GM18907 (cell line): ENCODE measurements at regions not wholly inside any gene's neighbourhood (a gene's known extent, or its start where the extent isn't known, plus 50 kb on each side); places are given as distances from the start of the nearest gene placed in this dataset.

Source experiments
- ATAC-seq: cut with Tn5 transposase; IDR thresholded peaks from one replicate; pipeline ENCODE4 v1.9.1; 2021; ENCODE audit warnings: mild to moderate bottlenecking, moderate library complexity; ENCODE audit not compliant: unreplicated experiment

DNA sequence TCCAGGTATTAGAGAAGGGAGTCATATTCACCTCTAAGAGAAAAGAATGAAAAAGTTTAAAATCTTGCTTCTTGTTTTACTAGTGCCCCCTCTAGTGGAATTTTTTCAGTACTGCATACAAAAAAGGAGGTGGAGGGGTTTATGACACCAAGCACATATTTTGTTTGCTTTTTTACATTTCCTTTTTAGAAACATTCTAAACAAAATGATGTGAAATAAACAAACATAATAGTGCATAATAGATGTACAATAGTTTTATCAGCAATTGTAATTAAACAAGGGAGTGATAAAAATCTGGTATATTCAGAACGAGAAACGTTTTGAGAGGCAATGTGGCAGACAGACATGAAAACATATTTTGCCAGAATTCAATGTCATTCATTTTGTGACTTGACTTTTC lies 111.0 kb upstream of the TFAP2D start:
- ATAC-seq: no peak

DNA sequence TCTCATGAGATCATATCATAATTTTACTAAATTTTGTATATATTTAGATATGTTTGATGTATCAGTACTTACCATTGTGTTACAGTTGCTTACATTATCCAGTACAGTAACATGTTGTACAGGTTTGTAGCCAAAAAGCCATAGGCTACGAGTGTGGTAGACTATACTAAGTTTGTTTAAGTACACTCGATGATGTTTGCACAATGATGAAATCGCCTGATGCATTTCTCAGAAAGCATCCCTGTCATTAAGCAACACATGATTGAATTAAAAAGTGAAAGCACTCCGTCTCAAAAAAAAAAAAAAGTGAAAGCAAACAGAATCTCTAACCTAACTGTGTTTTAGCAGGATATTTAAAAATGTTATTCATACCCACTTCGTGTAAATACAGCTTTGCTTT lies 104.9 kb upstream of the TFAP2D start:
- no peak for ATAC-seq

DNA sequence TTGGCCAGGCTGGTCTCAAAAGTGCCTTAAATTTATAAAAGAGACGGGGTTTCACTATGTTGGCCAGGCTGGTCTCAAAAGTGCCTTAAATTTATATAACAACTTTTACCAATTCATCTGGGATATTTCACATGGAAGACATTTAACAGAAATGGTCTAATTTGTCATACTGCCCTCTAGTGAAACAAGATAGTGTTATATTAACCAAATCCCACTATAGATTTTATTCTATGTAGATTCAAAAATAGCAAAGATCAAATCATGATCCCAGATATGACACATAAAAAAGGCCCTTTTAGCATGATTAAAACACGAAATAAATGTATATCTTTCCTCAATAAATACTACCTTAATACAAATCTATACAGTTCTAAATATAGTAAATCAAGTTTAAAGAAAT lies 102.8 kb upstream of the TFAP2D start:
- ATAC-seq: no peak

DNA sequence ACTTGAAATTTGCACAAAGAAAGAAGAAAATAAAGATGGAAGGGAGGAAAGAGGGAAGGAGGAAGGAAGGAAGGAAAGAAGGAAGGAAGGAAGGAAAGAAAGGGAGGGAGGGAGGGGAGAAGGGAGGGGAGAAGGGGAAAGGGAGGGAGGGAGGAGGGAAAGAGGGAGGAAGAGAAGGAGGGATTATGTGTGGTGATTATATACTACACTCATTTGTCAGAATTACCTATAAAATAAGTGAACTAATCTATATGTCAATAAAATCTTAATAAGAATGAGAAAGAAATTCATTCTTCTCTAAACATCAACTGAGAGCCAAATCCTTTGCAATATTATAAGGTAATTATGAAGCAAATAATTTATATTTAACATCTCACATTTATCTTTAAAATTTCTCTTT lies 77.9 kb upstream of the TFAP2D start:
- no peak for ATAC-seq

DNA sequence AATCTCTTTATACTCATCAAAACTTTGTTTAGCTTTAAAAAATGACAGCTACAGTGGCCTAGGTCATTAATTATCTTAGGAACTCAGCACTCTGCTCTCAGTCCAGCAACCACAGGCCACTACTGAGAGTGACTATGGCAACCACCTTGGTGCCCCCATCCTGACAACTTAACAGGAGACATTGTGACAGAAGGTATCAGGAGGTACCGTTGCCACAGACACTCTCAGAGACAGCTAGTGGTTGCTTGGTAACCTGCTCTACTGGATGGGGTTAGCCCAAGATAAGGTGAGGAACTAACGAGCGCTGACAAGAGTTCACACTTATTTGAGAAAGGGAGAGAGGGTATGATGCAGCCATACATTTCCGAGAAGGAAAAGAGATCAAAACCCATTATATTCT lies 76.1 kb upstream of the TFAP2D start:
- ATAC-seq: no peak

DNA sequence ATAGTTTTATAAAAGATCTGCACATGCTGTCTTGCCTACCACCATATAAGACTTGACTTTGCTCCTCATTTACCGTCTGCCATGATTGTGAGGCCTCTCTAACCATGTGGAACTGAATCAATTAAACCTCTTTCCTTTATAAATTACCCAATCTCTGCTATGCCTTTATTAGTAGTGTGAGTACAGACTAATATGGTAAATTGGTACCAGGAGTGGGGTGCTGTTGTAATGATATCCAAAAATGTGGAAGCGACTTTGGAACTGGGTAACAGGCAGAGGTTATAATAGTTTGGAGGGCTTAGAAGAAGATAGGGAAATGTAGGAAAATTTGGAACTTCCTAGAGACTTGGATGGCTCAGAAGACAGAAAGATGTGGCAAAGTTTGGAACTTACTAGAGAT lies 64.2 kb upstream of the TFAP2D start:
- ATAC-seq: no peak

DNA sequence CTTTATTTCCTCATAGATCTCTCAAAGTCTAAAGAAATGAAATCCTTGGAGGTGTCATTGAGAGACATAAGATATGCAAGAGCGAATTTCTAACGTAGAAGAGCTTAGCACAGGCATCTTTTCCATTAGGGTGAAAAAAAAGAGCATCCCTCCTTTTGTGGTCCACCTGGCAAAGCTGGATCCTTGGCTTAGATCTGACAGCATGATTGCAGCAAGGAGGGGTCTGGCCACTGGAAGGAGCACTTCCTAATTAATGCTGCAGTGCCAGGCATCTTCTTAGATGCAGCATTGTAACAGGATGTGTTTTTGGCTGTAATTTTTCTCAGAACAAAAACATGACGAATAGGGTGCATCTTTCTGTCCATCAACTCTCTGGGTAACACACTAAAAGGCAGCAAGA lies 60.1 kb upstream of the TFAP2D start:
- ATAC-seq: no peak

DNA sequence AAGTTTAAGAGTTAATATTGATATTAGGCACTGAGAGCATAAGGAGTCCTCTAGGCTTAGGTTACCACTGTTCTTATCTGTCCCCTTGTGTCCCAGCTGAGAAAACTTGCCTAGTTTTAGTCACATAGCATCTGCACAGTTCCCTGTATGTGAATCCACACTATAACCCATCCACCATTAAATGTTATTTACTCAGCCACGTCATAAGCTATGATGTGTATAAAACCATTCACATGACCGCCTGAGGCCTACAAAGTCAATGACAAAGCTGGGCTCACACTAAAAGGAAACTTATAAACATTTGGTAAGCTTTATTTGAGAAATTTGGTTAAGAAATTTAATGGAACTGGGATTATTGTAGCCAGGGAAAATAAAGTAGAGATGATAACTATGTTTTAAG lies 59.2 kb upstream of the TFAP2D start:
- ATAC-seq: no peak

DNA sequence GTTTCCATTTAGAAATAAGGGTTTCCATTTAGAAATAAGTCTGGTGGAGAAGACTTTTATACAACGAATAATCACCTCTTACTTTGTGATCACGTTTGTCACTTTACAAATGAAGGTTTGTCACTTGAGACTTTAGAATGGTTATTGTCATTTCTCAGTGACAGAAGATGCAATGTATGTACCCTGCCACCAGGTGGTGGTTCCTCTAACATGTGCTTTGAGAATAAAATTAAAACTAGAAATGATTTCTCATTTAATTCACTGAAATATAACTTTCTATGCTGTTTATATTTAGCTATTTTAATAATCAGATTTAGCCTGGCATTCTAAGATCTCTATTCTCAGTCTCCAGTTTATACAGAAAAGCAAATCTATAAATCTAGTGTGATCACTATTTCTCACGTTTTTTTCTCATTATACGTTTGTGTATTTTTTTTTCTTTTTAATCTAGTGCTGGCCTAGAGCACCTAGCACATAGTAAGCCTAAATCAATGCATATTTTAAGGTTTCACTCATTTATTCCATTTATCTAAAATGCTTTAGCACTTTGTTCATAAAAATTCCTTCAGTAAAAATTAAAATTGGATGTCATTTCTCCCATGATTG lies 57.4 kb upstream of the TFAP2D start:
- peak; percentile 71 for ATAC-seq

DNA sequence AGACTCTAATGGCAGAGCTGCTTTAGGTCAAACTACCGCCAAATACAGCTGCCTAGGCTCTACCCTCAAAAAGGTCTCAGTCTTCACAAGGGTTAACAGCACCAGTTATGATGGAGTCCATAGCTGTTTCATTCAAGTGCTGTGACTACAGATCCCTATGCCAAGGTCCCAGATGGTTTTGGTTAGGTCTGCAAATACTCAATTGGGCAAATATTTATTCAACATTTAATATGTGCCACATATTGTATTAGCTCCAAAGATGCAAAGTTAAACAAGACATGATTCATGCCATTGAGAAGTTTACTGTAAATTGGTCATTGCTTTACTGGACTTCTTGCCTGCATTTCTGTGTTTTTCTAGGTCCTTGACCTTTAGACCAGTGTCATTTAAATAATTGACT lies 55.8 kb upstream of the TFAP2D start:
- no peak for ATAC-seq

DNA sequence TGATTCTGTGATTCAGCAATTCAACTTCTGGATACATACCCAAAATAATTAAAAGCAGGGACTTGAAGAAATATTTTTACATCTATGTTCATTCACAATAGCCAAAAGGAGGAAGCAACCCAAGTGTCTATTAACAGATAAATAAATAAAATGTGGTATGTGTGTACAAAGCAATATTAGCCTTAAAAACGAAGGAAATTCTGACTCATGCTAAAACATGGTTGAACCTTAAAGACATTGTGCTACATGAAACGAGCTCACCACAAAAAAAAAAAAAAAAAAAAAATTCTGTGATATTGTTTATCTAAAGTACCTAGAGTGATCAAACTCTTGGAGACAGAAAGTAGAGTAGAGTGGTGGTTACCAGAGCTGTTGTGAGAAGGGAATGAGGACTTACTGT lies 54.8 kb upstream of the TFAP2D start:
- no peak for ATAC-seq

DNA sequence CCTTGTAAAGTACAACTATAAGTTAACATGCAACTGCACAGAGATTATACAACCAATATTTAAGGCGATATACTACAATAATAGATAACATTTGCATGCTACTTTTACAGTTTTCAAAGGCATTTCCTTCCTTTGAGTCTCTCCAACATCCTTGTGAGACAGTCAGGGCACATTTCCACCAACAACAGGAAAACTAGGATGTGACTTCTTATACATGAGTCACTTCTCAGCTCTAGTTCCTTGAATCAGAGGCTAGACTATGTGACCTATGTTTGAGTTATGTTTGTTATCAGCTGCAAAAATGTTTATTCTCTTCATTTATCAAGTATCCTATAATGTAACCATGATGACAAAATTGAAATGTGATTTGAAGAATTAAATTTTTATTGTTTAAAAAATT lies 51.7 kb upstream of the TFAP2D start:
- ATAC-seq: no peak
